ENCODE measurements at regions not wholly inside any gene's neighbourhood (a gene's known extent, or its start where the extent isn't known, plus 50 kb on each side); places are given as distances from the start of the nearest gene placed in this dataset.
"Not testable (repeated sequence)": the region's sequence is repeated elsewhere in the genome, so short reads cannot be mapped to it uniquely, and the experiment has no call there.

GRCh38 chr10:5576780-5577624 lies 52.2 kb downstream of the CALML3 start:
- no peak for DNase-seq

GRCh38 chr10:5580038-5580428 lies 55.3 kb downstream of the CALML3 start:
- not testable (repeated sequence) for DNase-seq

- no peak for DNase-seq
Measured at GRCh38 chr10:5581670-5582566, 57.2 kb downstream of the CALML3 start.

GRCh38 chr10:5582736-5583135 lies 58.0 kb downstream of the CALML3 start:
- no peak for DNase-seq

GRCh38 chr10:5583525-5584175 lies 58.9 kb downstream of the CALML3 start:
- peak; percentile 90 for DNase-seq

- DNase-seq, result no peak
Measured at GRCh38 chr10:5584895-5585516, 60.2 kb downstream of the CALML3 start.

- no peak for DNase-seq
Measured at GRCh38 chr10:5585517-5586206, 60.9 kb downstream of the CALML3 start.

- DNase-seq, result no peak
Measured at GRCh38 chr10:5587151-5588079, 62.7 kb downstream of the CALML3 start.

- no peak for DNase-seq
Measured at GRCh38 chr10:5588080-5588453, 63.3 kb downstream of the CALML3 start.

GRCh38 chr10:5588603-5589002 lies 63.8 kb downstream of the CALML3 start:
- DNase-seq, result no peak

Data from renal pelvis (tissue), 1 donor.